Hematopoietic multipotent progenitor cell treated with erythropoietin and hydrocortisone succinate and interleukin-3 and kit ligand, for 17 days (in vitro differentiated cells): ENCODE measurements at regions not wholly inside any gene's neighbourhood (a gene's known extent, or its start where the extent isn't known, plus 50 kb on each side); places are given as distances from the start of the nearest gene placed in this dataset.

Experiments
- DNase-seq: peaks from one replicate; pipeline ENCODE4 v3.0.0-alpha.2; 2015; ENCODE audit warnings: low spot score

- no peak for DNase-seq
These were observed 1142.2 kb downstream of the IGSF11 start for GRCh38 chr3:117892431-117892841.

DNA sequence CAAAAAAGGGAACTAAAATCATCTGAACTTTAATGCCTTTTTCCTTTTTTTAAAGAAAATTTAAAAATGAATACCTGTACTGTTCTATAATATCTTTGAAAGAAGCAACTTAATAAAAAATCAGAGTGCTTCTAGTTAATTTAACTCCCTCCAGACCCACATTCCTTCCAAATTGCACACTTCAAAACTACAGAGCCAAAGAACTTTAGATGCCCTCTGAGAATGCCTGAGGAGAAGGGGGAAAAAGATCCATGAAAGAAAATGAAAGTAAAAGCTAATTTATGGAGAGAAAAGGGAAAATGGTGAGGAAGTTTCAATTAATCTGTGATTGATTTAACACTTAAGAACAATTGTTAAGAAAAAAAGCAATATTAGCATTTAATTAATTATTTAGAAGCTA, 1141.6 kb downstream of the IGSF11 start:
- no peak for DNase-seq

DNA sequence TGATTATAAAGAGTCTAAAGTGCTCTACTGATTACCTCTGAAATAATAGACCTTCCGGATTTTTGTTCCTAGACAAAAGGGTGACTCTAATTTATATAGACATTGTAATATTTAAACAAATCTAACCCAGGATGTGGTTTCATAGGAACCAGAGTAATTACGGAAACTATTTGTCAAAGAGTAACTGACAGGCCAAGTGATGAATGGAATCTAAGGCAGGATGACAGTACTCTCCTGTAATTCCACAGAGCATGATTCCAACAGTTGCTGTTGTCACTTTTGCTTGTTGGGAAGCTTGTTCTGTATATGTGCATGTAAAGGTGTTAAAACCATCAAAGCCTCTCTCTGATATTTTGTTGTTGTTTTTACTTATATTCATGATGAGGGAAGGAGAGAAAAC, 1141.0 kb downstream of the IGSF11 start:
- no peak for DNase-seq

DNA sequence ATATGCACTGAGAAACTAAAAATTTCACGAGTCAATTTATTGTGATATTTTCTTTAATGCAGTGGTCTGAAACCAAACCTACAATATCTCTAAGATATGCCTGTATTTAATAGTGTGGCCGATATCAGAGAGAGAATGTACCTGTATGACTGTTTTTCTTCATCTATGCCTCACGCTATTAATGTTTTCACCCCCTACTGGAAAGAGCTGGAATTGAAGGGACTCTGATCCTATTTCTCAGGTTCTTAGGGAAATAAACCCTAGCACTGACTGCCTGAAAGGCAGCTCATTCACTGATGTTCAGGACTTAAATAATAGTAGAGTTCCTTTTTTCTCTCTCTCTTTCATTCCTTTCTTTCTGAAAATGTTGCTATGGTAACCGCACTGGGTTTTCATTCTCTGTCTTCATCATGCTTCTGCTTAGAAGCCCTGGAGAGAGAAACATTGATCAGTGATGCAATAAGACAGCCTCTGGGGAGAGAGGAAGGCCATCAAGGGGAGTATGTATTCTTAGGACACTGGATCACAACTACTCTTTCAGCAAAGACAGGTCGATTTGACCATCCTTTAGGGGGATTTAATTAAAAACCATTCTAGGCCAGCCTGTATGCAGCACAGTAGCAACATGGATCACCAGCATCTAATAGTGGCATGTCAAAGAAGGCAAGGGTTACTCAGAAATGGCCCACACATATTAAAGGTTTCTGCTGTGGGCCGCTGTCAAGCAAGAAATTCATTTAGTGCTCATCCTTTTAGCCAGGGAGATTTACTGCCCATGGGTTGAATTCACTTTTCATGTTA, 1135.7 kb downstream of the IGSF11 start:
- DNase-seq = no peak

DNA sequence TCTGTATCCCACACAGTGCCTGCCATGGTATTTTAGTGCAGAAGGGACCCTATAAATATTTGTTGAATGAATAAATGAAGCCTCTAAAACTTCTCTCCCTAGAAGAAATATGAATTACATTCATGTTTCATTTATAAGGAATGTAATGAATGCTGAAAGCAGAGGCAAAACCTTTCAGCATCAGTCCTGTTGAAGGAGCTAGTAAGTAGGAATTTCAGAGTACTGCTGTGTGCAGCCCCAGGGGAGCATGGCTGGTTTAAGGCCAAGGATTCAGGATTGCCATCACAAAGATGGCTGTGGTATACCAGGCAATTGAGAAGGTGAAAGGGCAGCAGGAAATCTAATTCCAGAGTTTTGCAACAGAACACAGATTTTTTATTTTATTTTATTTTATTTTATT, 1131.4 kb downstream of the IGSF11 start:
- no peak for DNase-seq

GRCh38 chr3:117910820-117911521, 1123.7 kb downstream of the IGSF11 start:
- DNase-seq = no peak

- no peak for DNase-seq
These were observed 1122.3 kb downstream of the IGSF11 start for GRCh38 chr3:117912352-117912751.

DNA sequence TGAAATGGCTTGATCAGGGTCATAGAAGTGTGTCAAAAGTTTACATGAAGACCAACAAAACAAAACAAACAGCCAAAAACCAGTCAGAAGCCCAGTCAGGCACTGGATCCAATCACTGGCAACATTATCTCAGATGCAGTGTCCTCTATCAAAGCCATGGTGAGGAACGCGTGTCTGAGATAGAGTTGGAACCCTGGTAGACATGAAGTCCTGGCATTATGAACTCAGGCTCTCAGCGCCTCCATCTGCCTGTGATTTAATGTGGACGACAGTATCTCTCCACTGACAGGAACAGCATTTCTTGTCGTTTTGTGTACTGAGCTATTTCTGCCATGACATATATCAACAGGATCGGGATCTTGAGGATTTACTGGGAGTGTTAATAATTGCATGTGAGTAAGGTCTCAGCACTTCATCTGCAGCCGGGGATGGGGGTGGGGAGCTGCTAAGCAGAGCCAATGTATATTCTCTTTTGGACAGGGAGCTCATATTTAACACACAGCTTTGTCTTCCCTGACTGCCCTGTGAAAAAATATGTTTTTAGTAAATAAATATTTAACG, 1120.0 kb downstream of the IGSF11 start:
- no peak for DNase-seq

DNA sequence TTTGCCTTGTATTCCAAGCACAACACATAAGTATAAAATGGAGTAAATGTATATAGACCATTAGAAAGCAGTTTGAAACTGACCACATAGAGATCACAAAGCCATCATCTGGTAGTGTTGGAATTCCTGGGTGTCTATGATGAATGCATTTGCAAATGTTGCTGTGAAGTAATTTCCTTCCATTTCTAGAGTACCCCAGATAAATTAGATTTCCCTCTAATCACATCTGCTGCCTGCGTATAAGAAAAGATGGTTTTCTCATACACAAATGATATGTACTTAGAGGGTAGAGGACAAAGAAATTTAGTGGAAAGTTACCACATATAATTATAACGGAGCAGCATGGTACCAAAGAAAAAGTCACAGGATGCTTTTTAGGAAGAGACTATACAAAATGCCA, 1117.8 kb downstream of the IGSF11 start:
- DNase-seq = no peak

GRCh38 chr3:117919621-117920020, 1115.0 kb downstream of the IGSF11 start:
- no peak for DNase-seq

DNA sequence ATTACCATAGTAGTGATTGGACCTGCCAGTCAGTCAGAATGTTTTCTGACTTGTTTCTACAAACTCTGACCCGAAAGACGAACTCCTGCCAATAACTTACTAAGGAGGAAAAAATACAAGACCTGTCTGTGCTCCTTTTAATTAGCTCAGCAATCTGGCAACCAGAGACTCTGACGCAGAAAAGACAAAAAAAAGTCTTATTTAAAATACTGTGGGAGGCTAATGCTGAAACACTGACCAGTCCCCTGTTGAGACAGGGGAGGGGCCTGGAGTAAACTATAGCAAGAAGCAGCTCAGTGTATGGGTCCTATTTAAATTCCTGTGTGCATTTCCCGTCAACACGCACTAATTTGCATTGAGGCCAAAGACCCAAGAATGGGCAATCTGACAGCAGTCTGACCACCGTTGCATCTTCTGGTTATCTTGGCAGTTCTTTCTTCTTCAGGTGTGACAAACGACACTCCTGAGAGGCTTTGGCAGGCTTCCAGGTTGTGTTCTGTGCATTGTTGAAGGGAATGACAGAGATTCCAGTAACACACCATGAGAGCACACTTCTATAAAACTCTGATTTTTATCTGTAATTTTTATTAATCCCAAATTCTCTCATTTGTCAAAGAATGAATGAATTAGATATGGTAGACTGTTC, 1114.3 kb downstream of the IGSF11 start:
- DNase-seq = no peak

DNA sequence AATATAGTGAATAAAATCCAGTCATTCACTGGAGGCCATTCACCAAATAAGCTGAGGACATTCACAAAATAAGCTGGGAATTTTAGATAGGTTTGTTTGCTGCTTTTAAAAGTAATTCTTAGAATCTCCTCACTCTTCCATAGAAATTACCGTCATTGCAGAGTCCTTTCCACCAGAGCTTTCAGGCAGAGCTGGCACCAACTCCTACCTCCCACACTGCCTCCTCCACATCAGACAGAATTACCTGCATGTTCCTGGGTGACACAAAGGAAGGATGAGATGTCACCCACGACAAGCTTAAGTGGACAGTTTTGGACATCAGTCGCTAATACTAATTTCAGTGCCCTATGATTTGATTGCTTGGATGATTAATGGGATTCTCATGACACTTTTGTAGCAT, 1113.2 kb downstream of the IGSF11 start:
- no peak for DNase-seq

GRCh38 chr3:117922039-117922438, 1112.6 kb downstream of the IGSF11 start:
- DNase-seq = no peak

GRCh38 chr3:117926819-117927218, 1107.8 kb downstream of the IGSF11 start:
- DNase-seq = no peak

GRCh38 chr3:117927825-117928224, 1106.8 kb downstream of the IGSF11 start:
- no peak for DNase-seq

DNA sequence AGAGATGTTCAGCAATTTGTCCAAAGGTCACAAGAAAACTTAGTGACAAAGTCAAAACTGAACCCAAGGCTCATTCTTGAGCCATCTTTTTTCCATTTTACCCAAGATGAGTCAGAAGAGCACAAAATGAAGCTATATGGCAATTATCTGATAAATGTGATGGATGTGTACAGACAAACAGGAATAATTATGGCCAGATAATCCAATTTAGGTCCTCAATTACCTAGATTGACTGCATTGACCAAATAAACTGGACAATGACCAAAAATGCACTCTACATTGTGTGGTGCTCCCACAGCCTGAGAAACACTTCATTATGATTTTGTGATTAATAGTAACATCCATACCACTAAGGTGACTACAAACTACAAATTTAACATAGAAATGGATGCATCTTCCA, 1105.8 kb downstream of the IGSF11 start:
- DNase-seq = no peak

GRCh38 chr3:117932441-117932840, 1102.2 kb downstream of the IGSF11 start:
- no peak for DNase-seq

DNA sequence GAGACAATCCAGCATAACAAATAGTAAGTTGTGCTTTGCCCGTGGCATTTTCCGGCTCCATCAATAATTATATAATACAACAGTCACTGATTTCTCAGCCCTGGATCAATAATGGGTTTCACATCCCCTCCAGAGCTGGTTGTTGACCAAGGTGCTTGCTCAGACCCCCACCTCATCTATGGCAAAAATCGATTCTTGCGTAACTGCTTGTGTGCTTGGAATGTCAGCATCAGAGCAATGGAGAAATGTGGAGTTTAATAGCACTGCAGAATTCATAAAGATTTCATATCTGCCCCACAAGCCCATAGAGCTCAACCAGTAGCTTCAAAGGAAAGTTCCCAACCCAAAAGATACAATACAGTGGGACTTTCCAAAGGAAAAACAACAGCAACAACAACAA, 1098.5 kb downstream of the IGSF11 start:
- DNase-seq = no peak

DNA sequence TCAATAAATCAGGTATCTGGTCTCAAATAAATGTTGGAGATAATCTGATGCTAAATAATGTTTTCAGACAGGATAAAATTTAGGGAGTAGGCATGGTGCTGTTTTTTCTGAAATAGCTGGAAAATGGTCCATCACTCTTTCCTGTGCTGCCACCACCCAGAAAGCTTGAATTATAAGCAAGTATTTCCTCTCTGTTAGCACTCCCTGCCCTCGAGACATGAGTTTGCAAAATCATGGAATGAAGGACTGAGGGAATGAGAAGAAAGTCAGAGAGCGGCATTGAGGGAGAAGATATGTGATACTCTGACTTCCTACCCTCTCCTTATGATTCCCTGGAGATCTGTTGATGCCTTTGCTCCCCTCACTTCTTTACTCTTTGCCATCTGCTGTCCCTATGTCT, 1095.7 kb downstream of the IGSF11 start:
- DNase-seq = no peak

- DNase-seq = no peak
These were observed 1095.1 kb downstream of the IGSF11 start for GRCh38 chr3:117939425-117940027.

DNA sequence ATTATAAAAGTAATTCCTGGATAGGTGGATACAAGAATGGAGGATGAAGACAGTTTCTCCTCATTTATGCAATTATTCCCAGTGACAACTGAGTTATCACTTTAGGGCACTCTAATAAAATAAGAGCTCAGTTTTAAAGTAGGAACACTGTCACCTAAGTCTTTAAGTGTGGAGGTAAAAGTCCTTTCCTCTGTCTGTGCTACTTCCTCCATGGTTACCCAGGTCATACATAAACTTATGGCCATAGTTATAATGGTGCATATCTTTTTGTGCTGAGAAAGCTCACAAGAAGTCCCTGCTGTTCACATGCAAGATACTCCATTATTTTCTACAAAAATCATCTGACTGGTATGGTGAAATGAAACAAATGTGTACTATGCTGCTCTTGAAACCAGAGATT, 1093.6 kb downstream of the IGSF11 start:
- DNase-seq = no peak

DNA sequence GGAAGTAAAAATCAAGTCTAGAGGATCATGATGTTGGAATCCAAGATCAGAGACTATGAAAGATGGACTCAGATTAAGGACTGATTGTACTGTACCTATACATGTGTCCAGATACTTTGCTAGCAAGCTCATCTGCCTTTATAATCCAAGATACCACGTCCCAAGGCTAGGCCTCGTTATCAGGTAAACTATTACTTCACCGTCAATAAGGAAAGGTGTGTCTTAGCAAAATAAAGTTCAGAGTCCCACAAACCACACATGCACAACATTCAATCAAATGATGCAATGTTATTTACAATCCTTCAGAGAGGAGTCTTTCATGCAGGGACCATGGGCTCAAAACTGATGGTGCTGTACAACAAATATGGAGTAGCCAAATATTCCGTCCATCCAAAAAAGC, 1092.9 kb downstream of the IGSF11 start:
- no peak for DNase-seq
